Astrocyte of the spinal cord (primary cell): ENCODE measurements at regions not wholly inside any gene's neighbourhood (a gene's known extent, or its start where the extent isn't known, plus 50 kb on each side); places are given as distances from the start of the nearest gene placed in this dataset.

Experiments
- DNase-seq: peaks from one replicate; pipeline ENCODE4 v3.0.0; 2011; ENCODE audit warnings: low read depth, low spot score
- H3K4me3 ChIP-seq: 2 replicates; pipeline ENCODE4 v1.5.1; 2011; ENCODE audit warnings: low read depth, mild to moderate bottlenecking, low read length, moderate library complexity
- in situ Hi-C: cut with HindIII; loops from 2 replicates; pipeline ENCODE4 v1.10.0; 2017; ENCODE audit warnings: low sequenced_read_pairs
- TF ChIP-seq, protein P1 (sequence below): IDR thresholded peaks from 2 replicates; pipeline ENCODE4 v1.5.1; 2012; ENCODE audit warnings: low read depth, mild to moderate bottlenecking, low read length, inconsistent platforms

- in situ Hi-C loops: no loop called here
- DNase-seq: no peak
- H3K4me3 ChIP-seq: no peak overlapping the region
- TF ChIP-seq, protein P1, sequence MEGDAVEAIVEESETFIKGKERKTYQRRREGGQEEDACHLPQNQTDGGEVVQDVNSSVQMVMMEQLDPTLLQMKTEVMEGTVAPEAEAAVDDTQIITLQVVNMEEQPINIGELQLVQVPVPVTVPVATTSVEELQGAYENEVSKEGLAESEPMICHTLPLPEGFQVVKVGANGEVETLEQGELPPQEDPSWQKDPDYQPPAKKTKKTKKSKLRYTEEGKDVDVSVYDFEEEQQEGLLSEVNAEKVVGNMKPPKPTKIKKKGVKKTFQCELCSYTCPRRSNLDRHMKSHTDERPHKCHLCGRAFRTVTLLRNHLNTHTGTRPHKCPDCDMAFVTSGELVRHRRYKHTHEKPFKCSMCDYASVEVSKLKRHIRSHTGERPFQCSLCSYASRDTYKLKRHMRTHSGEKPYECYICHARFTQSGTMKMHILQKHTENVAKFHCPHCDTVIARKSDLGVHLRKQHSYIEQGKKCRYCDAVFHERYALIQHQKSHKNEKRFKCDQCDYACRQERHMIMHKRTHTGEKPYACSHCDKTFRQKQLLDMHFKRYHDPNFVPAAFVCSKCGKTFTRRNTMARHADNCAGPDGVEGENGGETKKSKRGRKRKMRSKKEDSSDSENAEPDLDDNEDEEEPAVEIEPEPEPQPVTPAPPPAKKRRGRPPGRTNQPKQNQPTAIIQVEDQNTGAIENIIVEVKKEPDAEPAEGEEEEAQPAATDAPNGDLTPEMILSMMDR: no peak
These were observed 500.6 kb downstream of the PYDC2 start for GRCh38 chr3:191961529-191961928.

DNA sequence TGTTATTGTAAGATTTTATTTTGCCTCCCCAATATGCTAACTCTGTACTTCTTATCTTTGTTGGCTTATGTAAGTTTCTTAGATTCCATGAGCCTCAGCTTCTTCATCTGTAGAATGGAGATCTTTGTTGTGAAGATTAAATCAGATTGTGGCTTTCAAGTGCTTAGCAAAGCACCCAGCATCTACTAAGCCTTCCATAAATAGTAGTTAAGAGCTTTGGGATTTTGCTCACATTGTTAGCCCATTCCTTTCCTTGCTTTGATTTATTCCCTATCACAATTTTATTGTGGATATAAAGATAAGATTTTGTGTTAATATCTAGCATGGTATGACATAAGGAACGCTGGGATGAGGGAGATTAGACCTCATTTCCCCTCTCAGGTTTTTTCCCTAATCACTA, 501.4 kb downstream of the PYDC2 start:
- no peak overlapping the region for H3K4me3 ChIP-seq
- TF ChIP-seq, protein P1: no peak
- DNase-seq: no peak
- in situ Hi-C loops: no loop called here

GRCh38 chr3:191963182-191963581, 502.2 kb downstream of the PYDC2 start:
- TF ChIP-seq, protein P1: no peak
- in situ Hi-C loops: no loop called here
- no peak overlapping the region for H3K4me3 ChIP-seq
- peak; percentile 83 for DNase-seq

DNA sequence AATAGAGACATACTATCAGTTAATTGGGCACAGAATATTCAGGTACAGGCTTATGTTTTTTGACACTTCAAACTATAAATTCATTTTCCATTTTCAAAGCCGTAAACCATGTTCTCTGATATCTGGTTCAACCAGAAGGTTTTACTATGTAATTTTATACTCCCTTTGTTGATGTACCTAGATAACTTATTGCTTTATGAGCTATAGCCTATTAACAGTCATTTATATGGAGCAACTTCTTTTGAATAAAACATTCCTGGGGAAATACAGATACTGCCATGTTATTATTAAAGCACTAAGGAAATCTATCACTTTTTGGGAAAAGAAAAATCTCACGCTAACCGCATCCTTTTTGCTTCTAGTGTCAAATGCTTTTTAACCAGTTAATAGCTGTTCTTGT, 505.6 kb downstream of the PYDC2 start:
- no peak overlapping the region for H3K4me3 ChIP-seq
- in situ Hi-C loops: no loop called here
- TF ChIP-seq, protein P1: no peak
- DNase-seq: no peak

- TF ChIP-seq, protein P1: no peak
- DNase-seq: no peak
- in situ Hi-C loops: no loop called here
- H3K4me3 ChIP-seq: no peak overlapping the region
These were observed 507.3 kb downstream of the PYDC2 start for GRCh38 chr3:191968299-191968698.

- DNase-seq: no peak
- H3K4me3 ChIP-seq: no peak overlapping the region
- in situ Hi-C loops: no loop called here
- TF ChIP-seq, protein P1: no peak
These were observed 511.9 kb downstream of the PYDC2 start for GRCh38 chr3:191972714-191973398.
